Activated naive CD8-positive, alpha-beta T cell treated with anti-CD3 and anti-CD28 coated beads, Interleukin-2, amount 50 U/mL, for 24 hours (primary cell): ENCODE measurements at regions not wholly inside any gene's neighbourhood (a gene's known extent, or its start where the extent isn't known, plus 50 kb on each side); places are given as distances from the start of the nearest gene placed in this dataset.

Experiments
- ATAC-seq: fragments of 150-1000 bp; cut with Tn5 transposase; one replicate; pipeline ENCODE4 v1.10.0; 2021
- DNase-seq: peaks from one replicate; pipeline ENCODE4 v3.0.0; 2021
- H3K27ac Mint-ChIP-seq: one replicate; pipeline ENCODE4 v1.8.0; 2021; ENCODE audit warnings: mild to moderate bottlenecking, mixed read lengths
- H3K27me3 Mint-ChIP-seq: one replicate; pipeline ENCODE4 v1.8.0; 2021; ENCODE audit warnings: mixed read lengths
- H3K36me3 Mint-ChIP-seq: one replicate; pipeline ENCODE4 v1.8.0; 2021; ENCODE audit warnings: low read depth, mixed read lengths
- H3K4me1 Mint-ChIP-seq: one replicate; pipeline ENCODE4 v1.8.0; 2021; ENCODE audit warnings: mixed read lengths
- H3K4me3 Mint-ChIP-seq: one replicate; pipeline ENCODE4 v1.8.0; 2021; ENCODE audit warnings: mild to moderate bottlenecking, moderate library complexity, mixed read lengths
- H3K9me3 Mint-ChIP-seq: one replicate; pipeline ENCODE4 v1.8.0; 2021; ENCODE audit warnings: mixed read lengths

GRCh38 chr2:12066986-12067385, 320.6 kb downstream of the LPIN1 start:
- Mint-ChIP-seq H3K4me3 (no peak overlapping the region), H3K9me3 (peaks cover 10% of the 10 kb centered on the region), H3K4me1 (peaks cover 18% of the 10 kb centered on the region), H3K36me3 (no peaks in the 10 kb centered on the region), H3K27ac (no peak overlapping the region), H3K27me3 (no peaks in the 10 kb centered on the region)
- DNase-seq, result no peak
- ATAC-seq, result no peak

- Mint-ChIP-seq H3K9me3 (no peaks in the 10 kb centered on the region), H3K27me3 (no peaks in the 10 kb centered on the region), H3K36me3 (no peaks in the 10 kb centered on the region), H3K4me3 (no peak overlapping the region), H3K4me1 (peaks cover 16% of the 10 kb centered on the region), H3K27ac (no peak overlapping the region)
- ATAC-seq, result no peak
- DNase-seq, result no peak
Measured at GRCh38 chr2:12068796-12069538, 322.5 kb downstream of the LPIN1 start.

GRCh38 chr2:12070153-12070552, 323.7 kb downstream of the LPIN1 start:
- no peaks in the 10 kb centered on the region for H3K36me3 Mint-ChIP-seq
- H3K27ac Mint-ChIP-seq, result no peak overlapping the region
- H3K27me3 Mint-ChIP-seq, result no peaks in the 10 kb centered on the region
- DNase-seq (no peak), ATAC-seq (no peak)
- H3K4me1 Mint-ChIP-seq, result peaks cover 19% of the 10 kb centered on the region
- H3K9me3 Mint-ChIP-seq, result no peaks in the 10 kb centered on the region
- no peak overlapping the region for H3K4me3 Mint-ChIP-seq

GRCh38 chr2:12070581-12070980, 324.1 kb downstream of the LPIN1 start:
- ATAC-seq (no peak), DNase-seq (no peak)
- Mint-ChIP-seq H3K9me3 (no peaks in the 10 kb centered on the region), H3K4me3 (no peak overlapping the region), H3K27me3 (no peaks in the 10 kb centered on the region), H3K4me1 (peaks cover 19% of the 10 kb centered on the region), H3K27ac (no peak overlapping the region), H3K36me3 (no peaks in the 10 kb centered on the region)

- Mint-ChIP-seq H3K27me3 (no peaks in the 10 kb centered on the region), H3K36me3 (no peaks in the 10 kb centered on the region), H3K9me3 (no peaks in the 10 kb centered on the region), H3K4me3 (no peak overlapping the region), H3K4me1 (peaks cover 19% of the 10 kb centered on the region), H3K27ac (no peak overlapping the region)
- no peak for ATAC-seq
- no peak for DNase-seq
Measured at GRCh38 chr2:12071318-12071717, 324.9 kb downstream of the LPIN1 start.

GRCh38 chr2:12073217-12073852, 326.9 kb downstream of the LPIN1 start:
- Mint-ChIP-seq H3K27ac (no peak overlapping the region), H3K4me3 (no peak overlapping the region), H3K4me1 (peaks cover 22% of the 10 kb centered on the region), H3K27me3 (no peaks in the 10 kb centered on the region), H3K9me3 (no peaks in the 10 kb centered on the region), H3K36me3 (no peaks in the 10 kb centered on the region)
- DNase-seq (no peak), ATAC-seq (no peak)

GRCh38 chr2:12074126-12074844, 327.9 kb downstream of the LPIN1 start:
- peaks cover 22% of the 10 kb centered on the region for H3K4me1 Mint-ChIP-seq
- H3K9me3 Mint-ChIP-seq, result no peaks in the 10 kb centered on the region
- DNase-seq, result peak; percentile 5
- no peak for ATAC-seq
- H3K36me3 Mint-ChIP-seq, result no peaks in the 10 kb centered on the region
- peak overlapping the region; percentile 25 for H3K27ac Mint-ChIP-seq
- peak overlapping the region; percentile 1 for H3K4me3 Mint-ChIP-seq
- no peaks in the 10 kb centered on the region for H3K27me3 Mint-ChIP-seq

- Mint-ChIP-seq H3K9me3 (no peaks in the 10 kb centered on the region), H3K27me3 (no peaks in the 10 kb centered on the region), H3K4me3 (no peak overlapping the region), H3K27ac (no peak overlapping the region), H3K36me3 (no peaks in the 10 kb centered on the region), H3K4me1 (peaks cover 22% of the 10 kb centered on the region)
- ATAC-seq (no peak), DNase-seq (no peak)
Measured at GRCh38 chr2:12074845-12075217, 328.4 kb downstream of the LPIN1 start.

- Mint-ChIP-seq H3K4me1 (peaks cover 18% of the 10 kb centered on the region), H3K9me3 (no peaks in the 10 kb centered on the region), H3K36me3 (no peaks in the 10 kb centered on the region), H3K27ac (no peak overlapping the region), H3K27me3 (no peaks in the 10 kb centered on the region), H3K4me3 (no peak overlapping the region)
- ATAC-seq, result no peak
- DNase-seq, result no peak
Measured at GRCh38 chr2:12075603-12076002, 329.2 kb downstream of the LPIN1 start.

- Mint-ChIP-seq H3K27me3 (no peaks in the 10 kb centered on the region), H3K9me3 (no peaks in the 10 kb centered on the region), H3K27ac (no peak overlapping the region), H3K36me3 (no peaks in the 10 kb centered on the region), H3K4me3 (no peak overlapping the region), H3K4me1 (peaks cover 18% of the 10 kb centered on the region)
- DNase-seq (no peak), ATAC-seq (peak; percentile 74)
Measured at GRCh38 chr2:12076810-12077209, 330.4 kb downstream of the LPIN1 start.

- Mint-ChIP-seq H3K27me3 (no peaks in the 10 kb centered on the region), H3K27ac (no peak overlapping the region), H3K9me3 (no peaks in the 10 kb centered on the region), H3K4me1 (peaks cover 18% of the 10 kb centered on the region), H3K36me3 (no peaks in the 10 kb centered on the region), H3K4me3 (no peak overlapping the region)
- ATAC-seq (no peak), DNase-seq (no peak)
Measured at GRCh38 chr2:12080360-12080759, 333.9 kb downstream of the LPIN1 start.

GRCh38 chr2:12081481-12082210, 335.2 kb downstream of the LPIN1 start:
- Mint-ChIP-seq H3K27ac (no peak overlapping the region), H3K4me1 (peaks cover 15% of the 10 kb centered on the region), H3K27me3 (no peaks in the 10 kb centered on the region), H3K9me3 (no peaks in the 10 kb centered on the region), H3K36me3 (no peaks in the 10 kb centered on the region), H3K4me3 (no peak overlapping the region)
- no peak for DNase-seq
- ATAC-seq, result no peak

GRCh38 chr2:12083081-12083581, 336.7 kb downstream of the LPIN1 start:
- H3K27ac Mint-ChIP-seq, result no peak overlapping the region
- H3K36me3 Mint-ChIP-seq, result no peaks in the 10 kb centered on the region
- ATAC-seq (no peak), DNase-seq (no peak)
- no peak overlapping the region for H3K4me3 Mint-ChIP-seq
- H3K27me3 Mint-ChIP-seq, result no peaks in the 10 kb centered on the region
- H3K4me1 Mint-ChIP-seq, result peaks cover 13% of the 10 kb centered on the region
- no peaks in the 10 kb centered on the region for H3K9me3 Mint-ChIP-seq

GRCh38 chr2:12083713-12084419, 337.4 kb downstream of the LPIN1 start:
- Mint-ChIP-seq H3K4me1 (peaks cover 13% of the 10 kb centered on the region), H3K36me3 (no peaks in the 10 kb centered on the region), H3K9me3 (no peaks in the 10 kb centered on the region), H3K4me3 (no peak overlapping the region), H3K27me3 (no peaks in the 10 kb centered on the region), H3K27ac (no peak overlapping the region)
- DNase-seq, result no peak
- no peak for ATAC-seq
